HG03064 (cell line): ENCODE measurements at regions not wholly inside any gene's neighbourhood (a gene's known extent, or its start where the extent isn't known, plus 50 kb on each side); places are given as distances from the start of the nearest gene placed in this dataset.
"Not testable (repeated sequence)": the region's sequence is repeated elsewhere in the genome, so short reads cannot be mapped to it uniquely, and the experiment has no call there.

ENCODE experiments used
- ATAC-seq: cut with Tn5 transposase; IDR thresholded peaks from one replicate; pipeline ENCODE4 v1.9.1; 2021; ENCODE audit warnings: low read depth; ENCODE audit not compliant: unreplicated experiment

GRCh38 chr4:173661001-173661400 lies 131.0 kb upstream of the HAND2 start:
- ATAC-seq: no peak

GRCh38 chr4:173656898-173657297 lies 126.9 kb upstream of the HAND2 start:
- ATAC-seq: no peak

- ATAC-seq: no peak
Observed at GRCh38 chr4:173652283-173652931, 122.4 kb upstream of the HAND2 start.

GRCh38 chr4:173651651-173652282 lies 121.7 kb upstream of the HAND2 start:
- ATAC-seq: no peak

- no peak for ATAC-seq
Observed at GRCh38 chr4:173647902-173648301, 117.9 kb upstream of the HAND2 start.

- ATAC-seq: no peak
Observed at GRCh38 chr4:173642509-173642908, 112.5 kb upstream of the HAND2 start.

GRCh38 chr4:173635395-173635794 lies 105.4 kb upstream of the HAND2 start:
- ATAC-seq: no peak

GRCh38 chr4:173626277-173626676 lies 96.2 kb upstream of the HAND2 start:
- no peak for ATAC-seq

GRCh38 chr4:173618648-173619047 lies 88.6 kb upstream of the HAND2 start:
- ATAC-seq: not testable (repeated sequence)

GRCh38 chr4:173609158-173609557 lies 79.1 kb upstream of the HAND2 start:
- no peak for ATAC-seq

GRCh38 chr4:173608632-173609031 lies 78.6 kb upstream of the HAND2 start:
- not testable (repeated sequence) for ATAC-seq

- no peak for ATAC-seq
Observed at GRCh38 chr4:173591760-173592159, 61.7 kb upstream of the HAND2 start.

- ATAC-seq: no peak
Observed at GRCh38 chr4:173590697-173591096, 60.7 kb upstream of the HAND2 start.

GRCh38 chr4:173585876-173586572 lies 56.0 kb upstream of the HAND2 start:
- ATAC-seq: no peak

- no peak for ATAC-seq
Observed at GRCh38 chr4:173584506-173584905, 54.5 kb upstream of the HAND2 start.
